ENCODE measurements at regions not wholly inside any gene's neighbourhood (a gene's known extent, or its start where the extent isn't known, plus 50 kb on each side); places are given as distances from the start of the nearest gene placed in this dataset.
"Not testable (repeated sequence)": the region's sequence is repeated elsewhere in the genome, so short reads cannot be mapped to it uniquely, and the experiment has no call there.

DNA sequence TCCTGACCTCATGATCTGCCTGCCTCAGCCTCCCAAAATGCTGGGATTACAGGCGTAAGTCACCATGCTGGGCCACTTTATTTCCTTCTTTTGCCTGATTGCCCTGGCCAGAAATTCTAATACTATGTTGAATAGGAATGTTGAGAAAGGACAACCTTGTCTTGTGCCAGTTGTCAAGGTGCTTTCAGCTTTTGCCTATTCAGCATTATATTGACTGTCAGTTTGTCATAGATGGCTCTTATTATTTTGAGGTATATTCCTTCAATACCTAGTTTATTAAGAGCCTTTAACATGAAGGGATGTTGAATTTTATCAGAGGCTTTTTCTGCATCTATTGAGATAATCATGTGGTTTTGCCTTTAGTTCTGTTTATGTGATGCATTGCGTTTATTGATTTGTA lies 362.0 kb downstream of the JRKL start:
- H3K36me3 Mint-ChIP-seq = not testable (repeated sequence)

DNA sequence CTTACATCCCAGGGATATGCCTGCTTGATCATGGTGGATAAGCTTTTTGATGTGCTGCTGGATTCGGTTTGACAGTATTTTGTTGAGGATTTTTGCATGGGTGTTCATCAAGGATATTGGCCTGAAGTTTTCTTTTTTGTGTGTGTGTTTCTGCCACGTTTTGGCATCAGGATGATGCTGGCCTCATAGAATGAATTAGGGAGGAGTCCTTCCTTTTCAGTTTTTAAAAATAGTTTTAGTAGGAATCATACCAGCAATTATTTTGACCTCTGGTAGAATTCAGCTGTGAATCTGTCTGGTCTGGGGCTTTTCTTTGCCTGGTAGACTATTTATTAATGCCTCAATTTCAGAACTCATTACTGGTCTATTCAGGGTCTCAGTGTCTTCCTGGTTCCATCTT lies 362.4 kb downstream of the JRKL start:
- H3K4me1 Mint-ChIP-seq = no peaks in the 10 kb centered on the region
- H3K36me3 Mint-ChIP-seq = no peaks in the 10 kb centered on the region

More for the DNA sequence above, 362.0 kb downstream of the JRKL start:
- not testable (repeated sequence) for H3K9me3 Mint-ChIP-seq, H3K27me3 Mint-ChIP-seq, H3K27ac Mint-ChIP-seq, H3K4me3 Mint-ChIP-seq, H3K4me1 Mint-ChIP-seq

DNA sequence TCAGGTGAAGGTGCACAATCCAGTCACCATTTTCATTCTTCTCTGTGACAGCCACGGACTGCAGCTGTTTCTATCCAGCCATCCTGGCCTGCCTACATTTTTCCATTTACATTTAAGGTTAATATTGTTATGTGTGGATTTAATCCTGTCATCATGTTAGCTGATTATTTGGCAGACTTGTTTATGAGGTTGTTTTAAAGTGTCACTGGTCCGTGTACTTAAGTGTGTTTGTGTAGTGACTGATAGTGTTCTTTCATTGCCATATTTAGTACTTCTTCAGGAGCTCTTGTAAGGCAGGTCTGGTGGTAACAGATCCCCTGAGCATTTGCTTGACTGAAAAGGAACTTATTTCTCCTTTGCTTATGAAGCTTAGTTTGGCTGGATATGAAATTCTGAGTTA lies 364.2 kb downstream of the JRKL start:
- Mint-ChIP-seq H3K4me1 (no peaks in the 10 kb centered on the region), H3K4me3 (no peak overlapping the region), H3K36me3 (no peaks in the 10 kb centered on the region), H3K27me3 (no peaks in the 10 kb centered on the region), H3K27ac (no peak overlapping the region), H3K9me3 (no peaks in the 10 kb centered on the region)

More for the DNA sequence above, 362.4 kb downstream of the JRKL start:
- H3K4me3 Mint-ChIP-seq = no peak overlapping the region
- H3K27ac Mint-ChIP-seq = no peak overlapping the region
- H3K27me3 Mint-ChIP-seq = no peaks in the 10 kb centered on the region
- no peaks in the 10 kb centered on the region for H3K9me3 Mint-ChIP-seq

DNA sequence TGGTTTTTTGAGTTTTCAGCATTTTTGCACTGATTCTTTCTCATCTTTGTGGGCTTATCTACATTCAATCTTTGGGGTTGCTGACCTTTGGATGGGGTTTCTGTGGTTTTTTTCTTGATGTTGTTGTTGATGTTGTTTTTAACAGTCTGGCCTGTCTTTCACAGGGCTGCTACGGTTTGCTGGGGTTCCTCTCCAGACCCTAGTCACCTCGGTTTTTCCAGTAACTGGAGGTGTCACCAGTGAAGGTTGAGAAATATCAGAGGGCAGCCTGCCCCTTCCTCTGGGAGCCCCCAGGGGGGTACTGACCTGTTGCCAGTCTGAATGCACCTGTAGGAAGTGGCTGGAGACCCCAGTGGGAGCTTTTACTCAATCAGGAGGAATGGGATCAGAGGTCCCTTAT lies 365.4 kb downstream of the JRKL start:
- Mint-ChIP-seq H3K27ac (no peak overlapping the region), H3K4me3 (no peak overlapping the region), H3K4me1 (no peaks in the 10 kb centered on the region), H3K9me3 (no peaks in the 10 kb centered on the region), H3K27me3 (no peaks in the 10 kb centered on the region), H3K36me3 (no peaks in the 10 kb centered on the region)

DNA sequence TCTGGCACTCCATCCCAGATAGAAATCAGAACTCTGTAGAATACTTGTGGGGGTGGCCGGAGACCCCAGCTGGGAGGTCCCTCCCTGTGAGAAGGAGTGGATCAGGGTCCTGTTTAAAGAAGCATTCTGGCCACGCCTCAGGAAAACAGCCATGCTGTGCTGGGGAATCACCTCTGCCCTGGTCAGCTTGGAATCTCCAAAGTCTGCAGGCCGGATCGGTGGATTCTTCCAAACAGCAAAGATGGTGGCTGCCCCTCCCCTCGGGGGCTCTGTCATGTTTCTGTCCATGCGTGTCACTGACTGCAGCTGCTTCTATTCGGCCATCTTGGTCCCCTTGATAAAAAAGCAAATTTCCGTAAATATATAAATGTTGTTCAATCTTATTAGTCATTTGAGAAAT lies 365.9 kb downstream of the JRKL start:
- H3K36me3 Mint-ChIP-seq = no peaks in the 10 kb centered on the region
- H3K27me3 Mint-ChIP-seq = no peaks in the 10 kb centered on the region
- no peaks in the 10 kb centered on the region for H3K4me1 Mint-ChIP-seq
- no peaks in the 10 kb centered on the region for H3K9me3 Mint-ChIP-seq
- H3K27ac Mint-ChIP-seq = no peak overlapping the region
- no peak overlapping the region for H3K4me3 Mint-ChIP-seq

DNA sequence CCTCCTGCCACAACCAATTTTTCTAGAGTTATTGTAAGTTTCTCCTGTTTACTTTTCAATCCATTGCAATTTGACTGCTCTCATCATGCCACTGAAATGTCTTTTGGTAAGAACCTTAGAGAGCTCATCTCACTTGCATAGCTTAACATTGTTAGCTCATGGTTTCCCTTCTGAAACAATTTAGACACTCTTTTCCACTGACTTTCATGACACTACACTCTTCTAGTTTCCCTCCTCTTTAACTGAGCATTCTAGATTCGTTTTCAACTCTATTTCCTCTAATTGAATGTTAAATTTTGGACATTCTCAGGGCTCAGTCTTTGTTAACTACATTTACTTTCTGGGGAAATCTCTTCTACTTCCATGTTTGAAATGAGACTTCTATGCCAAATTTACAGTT lies 369.1 kb downstream of the JRKL start:
- no peaks in the 10 kb centered on the region for H3K4me1 Mint-ChIP-seq
- H3K36me3 Mint-ChIP-seq = no peaks in the 10 kb centered on the region
- no peak overlapping the region for H3K27ac Mint-ChIP-seq
- H3K9me3 Mint-ChIP-seq = no peaks in the 10 kb centered on the region
- no peak overlapping the region for H3K4me3 Mint-ChIP-seq
- no peaks in the 10 kb centered on the region for H3K27me3 Mint-ChIP-seq

DNA sequence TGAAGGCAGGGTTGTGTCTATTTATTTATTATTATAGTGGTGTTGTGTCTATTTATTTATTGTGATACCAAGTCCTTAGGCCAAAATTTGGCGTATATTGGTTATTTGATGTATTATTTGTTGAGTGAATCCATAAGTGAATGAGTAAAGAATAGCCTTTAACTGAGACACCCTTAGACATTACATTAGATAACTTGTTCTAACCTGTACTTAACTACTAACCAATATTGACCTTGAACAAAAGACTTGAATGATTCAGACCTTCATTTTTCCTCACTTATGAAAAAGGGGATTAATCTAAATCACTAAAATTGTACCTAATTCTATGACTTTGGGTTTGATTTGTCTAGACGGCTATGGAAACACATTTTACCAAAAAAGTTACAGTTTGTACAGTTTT lies 370.5 kb downstream of the JRKL start:
- H3K27ac Mint-ChIP-seq = no peak overlapping the region
- H3K4me1 Mint-ChIP-seq = no peaks in the 10 kb centered on the region
- H3K9me3 Mint-ChIP-seq = peaks cover 8% of the 10 kb centered on the region
- H3K36me3 Mint-ChIP-seq = no peaks in the 10 kb centered on the region
- no peaks in the 10 kb centered on the region for H3K27me3 Mint-ChIP-seq
- no peak overlapping the region for H3K4me3 Mint-ChIP-seq

DNA sequence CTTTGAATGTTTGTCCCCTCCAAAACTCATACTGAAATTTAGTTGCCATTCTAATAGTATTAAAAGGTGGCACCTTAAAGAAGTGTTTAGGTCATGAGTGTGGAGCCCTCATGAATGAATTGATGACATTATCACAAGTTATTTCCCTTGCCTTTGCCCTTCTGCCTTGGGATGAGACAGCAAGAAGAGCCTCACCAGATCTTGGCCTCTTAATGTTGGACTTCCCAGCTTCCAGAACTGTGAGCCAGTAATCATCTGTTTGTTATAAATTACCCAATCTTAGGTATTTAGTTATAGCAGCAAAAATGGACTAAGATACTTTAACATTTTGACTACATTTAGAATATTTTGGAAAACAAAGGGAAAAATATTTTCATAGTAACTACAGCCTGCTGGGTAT lies 371.0 kb downstream of the JRKL start:
- Mint-ChIP-seq H3K36me3 (no peaks in the 10 kb centered on the region), H3K4me3 (no peak overlapping the region), H3K9me3 (peaks cover 8% of the 10 kb centered on the region), H3K27me3 (no peaks in the 10 kb centered on the region), H3K27ac (no peak overlapping the region), H3K4me1 (no peaks in the 10 kb centered on the region)

DNA sequence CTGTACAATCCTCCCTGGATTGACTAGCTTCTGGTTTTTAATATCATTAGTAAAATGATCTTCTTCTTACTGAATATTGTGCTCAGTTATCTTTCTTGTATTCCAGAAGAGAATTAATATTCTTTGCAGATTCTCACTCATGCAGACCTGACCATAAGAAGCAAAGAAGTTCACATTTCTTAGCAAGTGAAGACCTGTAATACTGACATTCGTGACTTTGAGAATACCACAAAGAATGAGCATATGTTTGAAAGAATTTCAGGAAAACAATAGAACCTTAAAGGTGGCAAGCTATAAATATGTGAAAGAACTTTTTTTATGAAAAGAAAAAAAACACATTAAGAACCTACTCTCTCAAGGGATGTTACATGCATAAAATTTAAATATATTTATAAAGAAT lies 371.6 kb downstream of the JRKL start:
- Mint-ChIP-seq H3K27ac (no peak overlapping the region), H3K4me3 (no peak overlapping the region), H3K27me3 (no peaks in the 10 kb centered on the region), H3K4me1 (no peaks in the 10 kb centered on the region), H3K9me3 (peaks cover 8% of the 10 kb centered on the region), H3K36me3 (no peaks in the 10 kb centered on the region)

DNA sequence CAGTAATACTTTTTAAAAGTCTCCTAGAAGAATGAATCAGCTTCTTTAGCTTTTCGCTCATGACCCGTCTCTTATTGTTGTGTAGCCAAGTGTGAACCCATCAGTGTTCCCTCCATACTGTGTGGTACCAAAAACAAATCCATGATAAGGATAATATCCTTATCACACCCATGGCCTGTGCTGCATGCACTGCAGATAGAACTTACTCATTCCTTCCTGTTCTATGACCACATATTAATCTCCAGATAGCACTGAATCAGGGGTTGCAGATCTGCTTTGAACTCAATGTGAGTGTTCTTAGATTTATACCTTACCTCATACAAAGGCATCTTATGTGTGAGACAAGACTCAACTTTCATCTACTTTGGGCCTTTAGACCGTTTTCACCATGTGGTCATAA lies 373.4 kb downstream of the JRKL start:
- Mint-ChIP-seq H3K4me1 (no peaks in the 10 kb centered on the region), H3K27ac (no peak overlapping the region)

DNA sequence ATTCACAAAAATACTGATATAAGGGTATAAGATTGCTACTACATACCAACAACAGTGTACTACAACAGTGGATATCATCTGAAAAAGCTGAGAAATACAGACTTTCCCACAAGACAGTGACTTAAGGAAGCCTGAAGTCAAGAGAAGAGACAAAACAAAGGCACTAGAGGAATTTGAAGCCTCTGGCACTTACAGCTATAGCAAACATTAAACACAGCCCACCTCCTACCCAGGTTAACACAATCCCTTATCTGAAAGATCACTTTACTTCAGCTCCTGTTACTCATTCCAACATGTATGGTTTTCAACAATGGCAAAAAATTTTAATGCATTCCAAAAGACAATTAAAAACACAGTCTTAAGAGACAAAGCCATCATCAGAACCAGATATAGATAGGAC lies 388.5 kb downstream of the JRKL start:
- H3K4me3 Mint-ChIP-seq = no peak overlapping the region
- H3K4me1 Mint-ChIP-seq = no peaks in the 10 kb centered on the region
- H3K9me3 Mint-ChIP-seq = peaks cover 12% of the 10 kb centered on the region
- no peak overlapping the region for H3K27ac Mint-ChIP-seq
- no peaks in the 10 kb centered on the region for H3K36me3 Mint-ChIP-seq
- H3K27me3 Mint-ChIP-seq = no peaks in the 10 kb centered on the region

More for the DNA sequence above, 373.4 kb downstream of the JRKL start:
- no peaks in the 10 kb centered on the region for H3K27me3 Mint-ChIP-seq
- peaks cover 12% of the 10 kb centered on the region for H3K9me3 Mint-ChIP-seq
- H3K4me3 Mint-ChIP-seq = no peak overlapping the region
- no peaks in the 10 kb centered on the region for H3K36me3 Mint-ChIP-seq

DNA sequence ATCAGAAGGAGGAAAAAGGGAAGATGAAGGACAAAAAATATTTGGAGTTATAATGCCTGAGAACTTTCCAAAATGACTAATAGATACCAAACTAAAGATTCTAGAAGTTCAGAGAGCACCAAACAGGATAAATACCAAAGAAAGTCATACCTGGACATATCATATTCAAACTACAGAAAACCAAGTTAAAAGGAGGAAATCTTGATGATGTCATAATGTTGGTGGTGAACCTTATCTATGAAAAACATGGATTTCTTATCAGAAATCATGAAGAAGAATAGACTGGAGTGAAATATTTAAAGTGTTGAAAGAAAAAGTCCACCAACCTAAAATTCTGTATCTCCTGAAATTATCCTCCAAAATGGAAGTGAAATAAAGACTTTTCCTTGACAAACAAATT lies 389.2 kb downstream of the JRKL start:
- Mint-ChIP-seq H3K27me3 (no peaks in the 10 kb centered on the region), H3K36me3 (no peaks in the 10 kb centered on the region), H3K4me1 (no peaks in the 10 kb centered on the region), H3K27ac (no peak overlapping the region), H3K9me3 (peaks cover 12% of the 10 kb centered on the region), H3K4me3 (no peak overlapping the region)

DNA sequence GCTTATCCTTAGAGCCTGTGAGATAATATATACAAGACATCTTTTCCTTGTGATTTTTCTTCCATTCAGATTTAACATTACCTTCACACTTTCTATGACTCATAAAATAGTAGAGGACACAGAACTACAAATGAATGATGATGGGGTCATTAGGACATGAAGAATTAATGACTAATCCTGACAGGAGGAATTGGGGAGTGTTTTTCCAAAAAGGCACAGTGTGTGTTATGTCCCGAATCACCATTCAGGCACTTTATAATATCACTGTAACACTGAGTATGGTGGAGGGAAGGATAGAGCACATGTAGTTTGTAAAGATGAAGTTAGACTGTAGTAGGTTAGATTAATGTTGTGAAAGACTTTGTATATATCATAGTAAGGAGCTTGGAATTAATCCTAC lies 391.3 kb downstream of the JRKL start:
- Mint-ChIP-seq H3K4me1 (no peaks in the 10 kb centered on the region), H3K27ac (no peak overlapping the region), H3K27me3 (no peaks in the 10 kb centered on the region), H3K36me3 (no peaks in the 10 kb centered on the region), H3K4me3 (no peak overlapping the region), H3K9me3 (peaks cover 12% of the 10 kb centered on the region)

DNA sequence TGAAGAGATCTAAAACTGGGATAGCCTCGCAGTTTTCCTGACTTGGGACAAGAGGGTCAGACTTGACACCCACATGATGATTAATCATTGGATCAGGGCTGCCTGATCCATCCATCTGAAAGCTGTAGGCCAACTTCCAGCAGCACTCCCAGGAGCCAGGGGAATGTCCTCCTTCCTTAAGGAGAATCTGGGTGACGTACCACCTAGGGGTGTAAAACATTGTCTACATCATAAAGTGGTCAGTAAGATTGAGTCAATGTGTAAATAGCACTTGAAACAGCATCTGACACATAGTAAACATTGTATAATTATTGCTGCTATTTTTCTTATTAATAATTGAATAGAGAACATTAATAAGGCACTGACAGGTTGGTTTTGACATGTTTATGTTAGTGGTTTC lies 392.8 kb downstream of the JRKL start:
- no peaks in the 10 kb centered on the region for H3K4me1 Mint-ChIP-seq
- H3K27ac Mint-ChIP-seq = no peak overlapping the region
- peaks cover 12% of the 10 kb centered on the region for H3K9me3 Mint-ChIP-seq
- no peaks in the 10 kb centered on the region for H3K27me3 Mint-ChIP-seq
- H3K36me3 Mint-ChIP-seq = no peaks in the 10 kb centered on the region
- H3K4me3 Mint-ChIP-seq = no peak overlapping the region

DNA sequence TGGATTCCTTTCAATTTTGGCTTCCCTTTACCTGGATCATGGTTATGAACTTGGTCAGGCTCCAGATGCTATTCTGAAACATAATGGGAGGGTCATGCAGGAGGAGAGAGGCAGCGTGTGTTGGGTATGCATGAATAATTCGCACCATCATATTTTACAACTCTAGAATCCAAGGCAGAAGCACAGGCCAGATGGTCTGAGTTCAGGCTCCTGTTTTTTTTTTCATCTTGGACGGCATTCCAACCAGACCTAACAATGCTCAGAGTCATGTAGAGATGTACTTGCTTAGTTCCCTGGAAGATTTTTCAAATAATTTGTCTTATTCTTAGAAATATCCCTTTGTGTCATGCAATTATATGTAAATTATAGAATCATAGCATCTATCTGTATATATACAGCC lies 393.5 kb downstream of the JRKL start:
- no peaks in the 10 kb centered on the region for H3K27me3 Mint-ChIP-seq
- peaks cover 12% of the 10 kb centered on the region for H3K9me3 Mint-ChIP-seq
- H3K4me3 Mint-ChIP-seq = no peak overlapping the region
- no peak overlapping the region for H3K27ac Mint-ChIP-seq
- H3K36me3 Mint-ChIP-seq = no peaks in the 10 kb centered on the region
- H3K4me1 Mint-ChIP-seq = no peaks in the 10 kb centered on the region

DNA sequence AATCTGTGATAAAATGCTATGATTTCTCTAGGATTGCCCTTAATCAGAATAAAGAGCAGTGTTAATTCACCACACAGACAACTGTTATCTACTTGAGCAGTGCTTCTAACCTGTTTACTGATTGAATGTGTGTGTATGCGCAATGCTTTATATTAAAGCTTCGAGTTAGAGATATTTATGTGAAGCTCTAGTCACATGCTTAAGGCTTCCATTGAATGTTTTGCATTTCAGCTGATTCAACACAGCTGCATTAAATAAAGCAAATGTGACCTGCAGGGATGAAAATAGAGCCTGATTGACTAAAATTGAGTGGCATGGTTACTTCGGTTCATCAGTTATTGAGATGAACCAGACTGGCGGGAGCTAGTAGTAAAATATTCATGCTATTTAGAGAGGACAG lies 395.3 kb downstream of the JRKL start:
- Mint-ChIP-seq H3K27ac (no peak overlapping the region), H3K36me3 (no peaks in the 10 kb centered on the region), H3K4me1 (no peaks in the 10 kb centered on the region), H3K9me3 (peaks cover 4% of the 10 kb centered on the region), H3K27me3 (no peaks in the 10 kb centered on the region), H3K4me3 (no peak overlapping the region)

DNA sequence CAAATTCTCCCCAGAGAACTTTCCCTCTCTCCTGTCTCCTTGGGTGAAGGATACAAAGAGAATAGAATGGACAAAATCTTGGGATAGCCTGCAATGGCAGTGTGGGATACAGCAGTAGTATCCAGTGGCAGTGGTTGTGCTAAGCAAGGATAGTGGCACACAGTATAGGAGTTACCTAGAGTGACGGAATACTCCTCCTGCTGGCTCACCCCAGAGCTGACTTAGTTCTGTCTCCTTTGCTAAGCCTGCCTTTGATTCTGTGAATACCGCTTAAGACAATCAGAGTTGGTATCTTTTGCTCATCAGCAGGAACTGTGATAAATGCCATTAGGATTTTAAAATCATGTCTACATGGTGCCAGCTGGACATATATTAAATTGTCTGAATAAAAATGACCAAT lies 404.3 kb downstream of the JRKL start:
- Mint-ChIP-seq H3K27me3 (no peaks in the 10 kb centered on the region), H3K9me3 (peaks cover 6% of the 10 kb centered on the region), H3K27ac (no peak overlapping the region), H3K4me1 (no peaks in the 10 kb centered on the region), H3K36me3 (no peaks in the 10 kb centered on the region), H3K4me3 (no peak overlapping the region)

DNA sequence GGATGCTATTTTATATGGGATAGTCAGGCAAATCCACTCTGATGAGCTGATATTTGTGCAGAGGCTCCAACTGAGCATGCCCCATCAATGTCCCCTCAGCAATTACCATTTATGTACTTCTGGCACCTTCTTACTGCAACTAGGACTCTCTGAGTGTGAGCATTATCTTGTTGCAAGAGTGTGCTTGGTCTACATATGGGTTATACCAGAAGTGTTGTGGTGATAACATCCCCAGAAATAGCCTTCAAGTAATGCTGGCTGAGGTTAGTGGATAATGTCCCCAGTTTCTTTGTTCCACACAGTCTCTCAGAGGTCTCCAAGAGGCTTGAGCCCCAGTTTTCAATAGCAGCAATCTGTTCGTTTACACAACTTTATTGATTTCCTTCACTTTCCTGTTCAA lies 408.6 kb downstream of the JRKL start:
- H3K27me3 Mint-ChIP-seq = no peaks in the 10 kb centered on the region
- no peak overlapping the region for H3K27ac Mint-ChIP-seq
- no peaks in the 10 kb centered on the region for H3K9me3 Mint-ChIP-seq
- no peaks in the 10 kb centered on the region for H3K4me1 Mint-ChIP-seq
- H3K4me3 Mint-ChIP-seq = no peak overlapping the region
- no peaks in the 10 kb centered on the region for H3K36me3 Mint-ChIP-seq

Measured in activated naive CD4-positive, alpha-beta T cell treated with anti-CD3 and anti-CD28 coated beads, Interleukin-2, amount 50 U/mL, for 24 hours (primary cell).